ENCODE measurements at regions not wholly inside any gene's neighbourhood (a gene's known extent, or its start where the extent isn't known, plus 50 kb on each side); places are given as distances from the start of the nearest gene placed in this dataset.

GRCh38 chr3:40720863-40721262, 196.1 kb downstream of the ZNF621 start:
- no peak for DNase-seq (ENCODE audit: low spot score)
- TF ChIP-seq CTCF (IDR thresholded peaks at IDR 0.05; ENCODE audit: extremely low read depth, missing control alignments), result no peak

- no peak for DNase-seq (ENCODE audit: low spot score)
- TF ChIP-seq CTCF (IDR thresholded peaks at IDR 0.05; ENCODE audit: extremely low read depth, missing control alignments), result no peak
Observed at GRCh38 chr3:40723083-40723660, 198.4 kb downstream of the ZNF621 start.

GRCh38 chr3:40725031-40725430, 200.3 kb downstream of the ZNF621 start:
- no peak for TF ChIP-seq CTCF (IDR thresholded peaks at IDR 0.05; ENCODE audit: extremely low read depth, missing control alignments)
- no peak for DNase-seq (ENCODE audit: low spot score)

GRCh38 chr3:40731445-40731844, 206.7 kb downstream of the ZNF621 start:
- no peak for TF ChIP-seq CTCF (IDR thresholded peaks at IDR 0.05; ENCODE audit: extremely low read depth, missing control alignments)
- DNase-seq (ENCODE audit: low spot score), result no peak

GRCh38 chr3:40736943-40737342, 212.2 kb downstream of the ZNF621 start:
- TF ChIP-seq CTCF (IDR thresholded peaks at IDR 0.05; ENCODE audit: extremely low read depth, missing control alignments), result no peak

GRCh38 chr3:40737343-40737742, 212.6 kb downstream of the ZNF621 start:
- TF ChIP-seq CTCF (IDR thresholded peaks at IDR 0.05; ENCODE audit: extremely low read depth, missing control alignments), result no peak
- DNase-seq (ENCODE audit: low spot score), result no peak

More at GRCh38 chr3:40736943-40737342, 212.2 kb downstream of the ZNF621 start:
- no peak for DNase-seq (ENCODE audit: low spot score)

- no peak for DNase-seq (ENCODE audit: low spot score)
- no peak for TF ChIP-seq CTCF (IDR thresholded peaks at IDR 0.05; ENCODE audit: extremely low read depth, missing control alignments)
Observed at GRCh38 chr3:40739971-40740370, 215.2 kb downstream of the ZNF621 start.
